ENCODE measurements at regions not wholly inside any gene's neighbourhood (a gene's known extent, or its start where the extent isn't known, plus 50 kb on each side); places are given as distances from the start of the nearest gene placed in this dataset.

DNA sequence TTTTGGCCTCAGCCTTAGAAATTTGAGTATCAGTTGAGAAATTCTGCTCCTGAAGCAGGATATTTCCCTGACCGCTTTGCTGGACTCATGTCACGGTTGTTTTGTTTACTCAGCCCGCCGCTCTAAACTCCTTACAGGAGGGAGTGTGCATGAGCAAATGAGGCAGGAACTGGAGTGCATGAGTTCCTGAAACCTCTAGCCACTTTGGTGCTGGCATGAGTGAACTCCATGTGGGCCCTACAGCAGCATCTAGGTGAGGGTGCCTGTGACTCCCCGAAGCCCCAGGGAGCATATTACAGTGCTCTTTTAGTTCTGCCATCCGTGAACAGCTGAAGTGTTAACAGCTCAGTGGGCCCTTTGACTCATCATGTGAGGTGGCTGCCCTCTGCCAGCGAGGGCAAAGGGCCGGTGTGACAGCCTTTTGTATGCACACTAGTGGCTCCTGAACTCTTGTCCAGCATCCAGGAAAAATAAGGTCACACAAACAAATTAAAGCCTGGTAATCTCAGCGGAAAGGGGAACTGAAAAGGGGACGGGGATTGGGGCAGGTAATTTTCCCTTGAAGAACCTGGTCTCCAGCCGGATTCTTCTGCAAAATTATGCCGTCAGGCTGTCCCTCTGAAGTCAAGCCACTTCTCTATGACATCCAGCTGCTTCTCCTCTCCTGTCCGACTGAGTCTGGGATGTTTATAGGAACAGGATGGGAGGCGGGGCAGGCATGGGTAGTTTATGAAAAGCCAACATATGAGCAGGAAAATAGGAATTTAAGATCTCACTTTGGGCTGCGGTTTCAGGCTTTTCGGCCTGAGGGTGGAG is 1668.7 kb downstream of the SUCLG1 start:
- intact Hi-C loops (cut with micrococcal nuclease): no loop called here
- H3K36me3 ChIP-seq (ENCODE audit: control insufficient read depth in 2 of 3, insufficient read depth in 3 of 3, low read length in 3 of 3): no peaks in the 10 kb centered on the region
- no peak overlapping the region for H3K27ac Mint-ChIP-seq
- H3K4me3 ChIP-seq (ENCODE audit: low read length): no peak overlapping the region
- H3K27ac ChIP-seq (ENCODE audit: low read depth, low read length): no peak overlapping the region
- H3K4me1 ChIP-seq (ENCODE audit: control insufficient read depth in 2 of 2, insufficient read depth in 2 of 2, low read length in 2 of 2): no peaks in the 10 kb centered on the region
- H3K4me3 Mint-ChIP-seq: no peak overlapping the region
- ChIA-PET POLR2A (no interaction called here), CTCF (no interaction called here)
- no peaks in the 10 kb centered on the region for H3K36me3 Mint-ChIP-seq
- DNase-seq (no peak), ATAC-seq (no peak)
- H3K9me3 Mint-ChIP-seq: peaks cover 0 to 8% (median 0%) of the 10 kb centered on the region in 11 donors
- no peaks in the 10 kb centered on the region for H3K27me3 Mint-ChIP-seq
- no peaks in the 10 kb centered on the region for H3K9me3 ChIP-seq (ENCODE audit: control insufficient read depth in 2 of 3, low read length in 3 of 3)
- no peaks in the 10 kb centered on the region for H3K27me3 ChIP-seq (ENCODE audit: control insufficient read depth in 2 of 2, insufficient read depth in 2 of 2, low read length in 2 of 2)
- no peaks in the 10 kb centered on the region for H3K4me1 Mint-ChIP-seq

DNA sequence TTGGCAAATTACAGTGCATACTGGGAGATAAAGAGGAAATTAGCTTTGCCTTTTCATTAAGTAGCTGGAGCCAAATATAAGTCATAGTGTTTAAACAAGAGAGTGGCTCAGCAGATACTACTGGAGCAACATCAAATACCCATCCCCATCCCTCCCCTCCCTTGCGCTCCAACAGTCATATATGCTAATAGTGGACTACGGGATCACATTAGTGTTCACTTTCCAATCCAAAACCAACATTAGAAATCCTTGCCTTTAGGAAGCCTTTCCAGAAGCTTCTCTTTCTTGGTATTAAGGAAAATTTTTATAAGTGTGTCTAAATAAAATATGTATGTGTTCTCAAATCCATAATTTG is 1669.3 kb downstream of the SUCLG1 start:
- CTCF ChIA-PET: no interaction called here
- Mint-ChIP-seq H3K27me3 (no peaks in the 10 kb centered on the region), H3K36me3 (no peaks in the 10 kb centered on the region), H3K9me3 (peaks cover 0 to 8% (median 0%) of the 10 kb centered on the region in 11 donors), H3K27ac (no peak overlapping the region), H3K4me3 (no peak overlapping the region), H3K4me1 (no peaks in the 10 kb centered on the region)
- POLR2A ChIA-PET: no interaction called here
- intact Hi-C loops (cut with micrococcal nuclease): no loop called here
- no peaks in the 10 kb centered on the region for H3K36me3 ChIP-seq (ENCODE audit: control insufficient read depth in 2 of 3, insufficient read depth in 3 of 3, low read length in 3 of 3)
- DNase-seq (no peak), ATAC-seq (no peak)
- H3K4me3 ChIP-seq (ENCODE audit: low read length): no peak overlapping the region
- no peaks in the 10 kb centered on the region for H3K4me1 ChIP-seq (ENCODE audit: control insufficient read depth in 2 of 2, insufficient read depth in 2 of 2, low read length in 2 of 2)
- H3K27me3 ChIP-seq (ENCODE audit: control insufficient read depth in 2 of 2, insufficient read depth in 2 of 2, low read length in 2 of 2): no peaks in the 10 kb centered on the region
- H3K27ac ChIP-seq (ENCODE audit: low read depth, low read length): no peak overlapping the region
- H3K9me3 ChIP-seq (ENCODE audit: control insufficient read depth in 2 of 3, low read length in 3 of 3): no peaks in the 10 kb centered on the region

DNA sequence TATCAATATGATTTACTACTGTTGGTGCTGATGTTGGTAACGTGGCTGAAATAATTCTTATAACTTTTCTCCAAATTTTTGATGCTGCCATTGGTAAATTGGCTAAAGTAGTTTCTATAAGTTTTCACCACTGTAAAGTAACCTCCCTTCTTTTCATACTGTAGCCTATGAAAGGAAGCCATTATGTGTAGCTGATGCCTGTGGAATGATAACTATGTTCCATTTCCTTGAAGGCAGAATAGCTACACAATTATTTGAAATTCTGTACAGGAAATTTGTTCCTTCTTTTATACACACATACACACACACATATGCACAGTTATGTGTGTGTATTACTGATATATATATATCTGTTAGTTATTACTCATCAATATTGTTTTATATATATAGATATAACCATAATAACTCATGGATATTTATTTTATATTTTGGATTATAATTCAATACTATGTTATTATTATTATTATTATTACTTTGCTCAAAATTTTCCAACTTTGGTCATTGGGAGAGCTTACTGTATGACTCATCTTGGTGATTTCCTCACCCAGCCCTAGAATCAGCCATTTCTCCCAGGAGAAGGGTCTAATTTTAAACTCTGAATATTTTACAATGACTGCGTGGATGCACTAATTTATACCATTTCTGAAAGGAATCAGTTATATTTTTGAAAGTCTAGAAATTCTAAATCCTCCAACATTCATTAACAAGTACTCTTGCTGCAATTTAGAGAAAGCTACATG is 1677.7 kb downstream of the SUCLG1 start:
- H3K36me3 ChIP-seq (ENCODE audit: control insufficient read depth in 2 of 3, insufficient read depth in 3 of 3, low read length in 3 of 3): no peaks in the 10 kb centered on the region
- H3K9me3 ChIP-seq (ENCODE audit: control insufficient read depth in 2 of 3, low read length in 3 of 3): no peaks in the 10 kb centered on the region
- no peak overlapping the region for H3K4me3 ChIP-seq (ENCODE audit: low read length)
- no peaks in the 10 kb centered on the region for H3K36me3 Mint-ChIP-seq
- no peak overlapping the region for H3K27ac ChIP-seq (ENCODE audit: low read depth, low read length)
- no peaks in the 10 kb centered on the region for H3K4me1 ChIP-seq (ENCODE audit: control insufficient read depth in 2 of 2, insufficient read depth in 2 of 2, low read length in 2 of 2)
- ChIA-PET CTCF (no interaction called here), POLR2A (no interaction called here)
- H3K27me3 ChIP-seq (ENCODE audit: control insufficient read depth in 2 of 2, insufficient read depth in 2 of 2, low read length in 2 of 2): no peaks in the 10 kb centered on the region
- H3K27ac Mint-ChIP-seq: no peak overlapping the region
- ATAC-seq: no peak
- H3K9me3 Mint-ChIP-seq: peaks cover 0 to 10% (median 0%) of the 10 kb centered on the region in 11 donors
- intact Hi-C loops (cut with micrococcal nuclease): no loop called here
- H3K4me3 Mint-ChIP-seq: no peak overlapping the region
- DNase-seq: no peak
- H3K4me1 Mint-ChIP-seq: no peaks in the 10 kb centered on the region
- H3K27me3 Mint-ChIP-seq: no peaks in the 10 kb centered on the region

DNA sequence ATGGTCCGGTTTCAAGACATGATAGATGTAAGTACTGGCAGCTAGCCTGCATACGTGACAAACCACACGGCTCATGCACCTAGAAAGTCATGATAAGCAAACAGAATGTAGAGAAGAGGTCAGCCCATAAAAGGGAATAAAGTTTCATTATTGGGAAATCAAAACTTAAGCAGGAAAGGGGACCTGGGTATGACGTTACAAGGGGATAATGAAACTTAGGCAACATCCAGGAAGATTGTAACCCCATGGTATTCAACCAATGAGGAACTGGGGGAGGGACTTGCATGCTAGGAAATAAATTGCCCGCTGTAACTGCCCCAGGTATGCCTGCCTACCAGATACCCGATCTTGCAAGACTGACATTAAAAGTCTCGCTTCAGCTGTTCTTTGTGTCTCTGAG is 1679.0 kb downstream of the SUCLG1 start:
- Mint-ChIP-seq H3K27me3 (no peaks in the 10 kb centered on the region), H3K27ac (no peak overlapping the region), H3K36me3 (no peaks in the 10 kb centered on the region), H3K4me1 (no peaks in the 10 kb centered on the region), H3K9me3 (peaks cover 0 to 16% (median 3%) of the 10 kb centered on the region in 11 donors), H3K4me3 (no peak overlapping the region)
- intact Hi-C loops (cut with micrococcal nuclease): no loop called here
- Histone ChIP-seq H3K27ac (ENCODE audit: low read depth, low read length) (no peak overlapping the region), H3K4me3 (ENCODE audit: low read length) (no peak overlapping the region), H3K4me1 (ENCODE audit: control insufficient read depth in 2 of 2, insufficient read depth in 2 of 2, low read length in 2 of 2) (no peaks in the 10 kb centered on the region), H3K9me3 (ENCODE audit: control insufficient read depth in 2 of 3, low read length in 3 of 3) (no peaks in the 10 kb centered on the region), H3K36me3 (ENCODE audit: control insufficient read depth in 2 of 3, insufficient read depth in 3 of 3, low read length in 3 of 3) (no peaks in the 10 kb centered on the region), H3K27me3 (ENCODE audit: control insufficient read depth in 2 of 2, insufficient read depth in 2 of 2, low read length in 2 of 2) (no peaks in the 10 kb centered on the region)
- no peak for DNase-seq
- ChIA-PET POLR2A (no interaction called here), CTCF (no interaction called here)
- ATAC-seq: no peak

DNA sequence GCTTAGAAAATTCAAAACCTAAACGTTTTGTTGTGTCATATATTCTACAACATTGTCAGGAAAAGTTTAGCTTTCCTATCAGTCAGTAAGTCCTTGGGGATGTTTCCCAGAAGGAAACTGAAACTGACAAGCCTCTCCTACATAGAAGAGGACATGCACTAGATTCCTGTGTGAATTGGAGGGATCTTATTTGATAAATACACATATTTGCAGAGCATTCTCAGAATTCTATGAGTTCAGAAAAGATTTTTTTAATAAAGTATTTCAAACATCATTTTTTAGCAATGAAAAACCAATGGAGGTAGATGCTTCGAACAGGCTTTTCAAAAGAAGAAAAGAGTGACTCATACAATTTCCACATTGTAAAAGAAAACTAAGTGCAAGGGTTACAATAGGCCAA is 1706.7 kb downstream of the SUCLG1 start:
- ChIA-PET POLR2A (no interaction called here), CTCF (no interaction called here)
- H3K27ac Mint-ChIP-seq: no peak overlapping the region
- Histone ChIP-seq H3K36me3 (ENCODE audit: control insufficient read depth in 2 of 3, insufficient read depth in 3 of 3, low read length in 3 of 3) (no peaks in the 10 kb centered on the region), H3K4me3 (ENCODE audit: low read length) (no peak overlapping the region), H3K27ac (ENCODE audit: low read depth, low read length) (no peak overlapping the region), H3K4me1 (ENCODE audit: control insufficient read depth in 2 of 2, insufficient read depth in 2 of 2, low read length in 2 of 2) (no peaks in the 10 kb centered on the region), H3K9me3 (ENCODE audit: control insufficient read depth in 2 of 3, low read length in 3 of 3) (peaks cover 0 to 4% (median 0%) of the 10 kb centered on the region in 3 experiments), H3K27me3 (ENCODE audit: control insufficient read depth in 2 of 2, insufficient read depth in 2 of 2, low read length in 2 of 2) (no peaks in the 10 kb centered on the region)
- DNase-seq (no peak), ATAC-seq (no peak)
- no peak overlapping the region for H3K4me3 Mint-ChIP-seq
- no peaks in the 10 kb centered on the region for H3K27me3 Mint-ChIP-seq
- H3K9me3 Mint-ChIP-seq: peaks cover 3 to 40% (median 21%) of the 10 kb centered on the region in 11 donors
- H3K4me1 Mint-ChIP-seq: no peaks in the 10 kb centered on the region
- intact Hi-C loops (cut with micrococcal nuclease): no loop called here
- no peaks in the 10 kb centered on the region for H3K36me3 Mint-ChIP-seq

DNA sequence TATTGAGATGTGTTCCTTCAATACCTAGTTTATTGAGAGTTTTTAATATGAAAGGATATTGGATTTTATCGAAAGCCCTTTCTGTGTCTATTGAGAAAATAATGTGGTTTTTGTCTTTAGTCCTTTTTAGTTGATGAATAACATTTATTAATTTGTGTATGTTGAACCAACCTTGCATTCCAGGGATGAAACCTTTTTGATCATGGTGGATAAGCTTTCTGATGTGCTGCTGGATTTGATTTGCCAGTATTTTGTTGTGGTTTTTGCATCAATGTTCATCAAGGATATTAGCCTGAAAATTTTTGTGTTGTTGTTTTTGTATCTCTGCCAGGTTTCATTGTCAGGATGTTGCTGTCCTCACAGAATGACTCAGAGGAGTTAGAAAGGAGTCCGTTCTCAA is 1710.4 kb downstream of the SUCLG1 start:
- no peaks in the 10 kb centered on the region for H3K36me3 Mint-ChIP-seq
- no peaks in the 10 kb centered on the region for H3K27me3 Mint-ChIP-seq
- DNase-seq: no peak
- Histone ChIP-seq H3K27ac (ENCODE audit: low read depth, low read length) (no peak overlapping the region), H3K27me3 (ENCODE audit: control insufficient read depth in 2 of 2, insufficient read depth in 2 of 2, low read length in 2 of 2) (no peaks in the 10 kb centered on the region), H3K4me1 (ENCODE audit: control insufficient read depth in 2 of 2, insufficient read depth in 2 of 2, low read length in 2 of 2) (no peaks in the 10 kb centered on the region), H3K9me3 (ENCODE audit: control insufficient read depth in 2 of 3, low read length in 3 of 3) (peaks cover 0 to 4% (median 0%) of the 10 kb centered on the region in 3 experiments), H3K4me3 (ENCODE audit: low read length) (no peak overlapping the region), H3K36me3 (ENCODE audit: control insufficient read depth in 2 of 3, insufficient read depth in 3 of 3, low read length in 3 of 3) (no peaks in the 10 kb centered on the region)
- H3K4me1 Mint-ChIP-seq: no peaks in the 10 kb centered on the region
- intact Hi-C loops (cut with micrococcal nuclease): no loop called here
- H3K27ac Mint-ChIP-seq: no peak overlapping the region
- H3K9me3 Mint-ChIP-seq: peaks cover 0 to 56% (median 22%) of the 10 kb centered on the region in 11 donors
- CTCF ChIA-PET: no interaction called here
- POLR2A ChIA-PET: no interaction called here
- ATAC-seq: no peak
- H3K4me3 Mint-ChIP-seq: no peak overlapping the region

DNA sequence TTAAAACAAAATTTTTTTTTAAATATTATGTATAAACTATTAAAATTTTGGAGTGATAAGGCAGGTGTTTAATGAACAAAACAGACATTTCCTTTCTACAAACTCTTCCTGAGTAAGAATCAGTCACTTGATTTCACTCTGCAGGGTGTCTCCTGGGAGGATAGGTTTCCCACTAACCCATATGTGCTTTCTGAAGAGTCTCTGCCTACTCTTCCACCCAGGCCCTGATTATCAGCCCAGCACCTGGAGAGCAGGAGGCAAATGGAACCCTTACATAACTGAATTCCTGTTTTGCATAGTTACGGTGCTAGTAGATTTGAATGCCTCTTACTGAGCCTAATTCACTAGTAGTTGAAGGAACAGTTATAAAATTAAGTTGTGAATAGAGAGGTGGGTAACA is 1718.6 kb downstream of the SUCLG1 start:
- no peaks in the 10 kb centered on the region for H3K36me3 ChIP-seq (ENCODE audit: control insufficient read depth in 2 of 3, insufficient read depth in 3 of 3, low read length in 3 of 3)
- no peak overlapping the region for H3K4me3 ChIP-seq (ENCODE audit: low read length)
- no peak overlapping the region for H3K27ac ChIP-seq (ENCODE audit: low read depth, low read length)
- Mint-ChIP-seq H3K9me3 (peaks cover 0 to 20% (median 5%) of the 10 kb centered on the region in 11 donors), H3K4me1 (no peaks in the 10 kb centered on the region), H3K27ac (no peak overlapping the region), H3K36me3 (no peaks in the 10 kb centered on the region), H3K27me3 (no peaks in the 10 kb centered on the region), H3K4me3 (no peak overlapping the region)
- no peaks in the 10 kb centered on the region for H3K9me3 ChIP-seq (ENCODE audit: control insufficient read depth in 2 of 3, low read length in 3 of 3)
- ATAC-seq (no peak), DNase-seq (no peak)
- no peaks in the 10 kb centered on the region for H3K4me1 ChIP-seq (ENCODE audit: control insufficient read depth in 2 of 2, insufficient read depth in 2 of 2, low read length in 2 of 2)
- H3K27me3 ChIP-seq (ENCODE audit: control insufficient read depth in 2 of 2, insufficient read depth in 2 of 2, low read length in 2 of 2): no peaks in the 10 kb centered on the region
- intact Hi-C loops (cut with micrococcal nuclease): no loop called here
- ChIA-PET POLR2A (no interaction called here), CTCF (no interaction called here)
